Panc1 (cell line): ENCODE measurements at regions not wholly inside any gene's neighbourhood (a gene's known extent, or its start where the extent isn't known, plus 50 kb on each side); places are given as distances from the start of the nearest gene placed in this dataset.

Experiments used
- ATAC-seq: fragments of 200-7000 bp; cut with Tn5 transposase; 2 replicates; pipeline ENCODE4 v1.9.1; 2020; ENCODE audit warnings: mild to moderate bottlenecking, moderate library complexity
- BruUV-seq: library from RNA; stranded (reverse); fragments of 400-500 nt; replicated peaks from 2 replicates; lab custom pipeline; 2021; lab: Mats Ljungman, UMichigan
- CTCF ChIA-PET: fragments of 300-600 bp; sonication (Branson Sonifier 250); formaldehyde crosslinking; loops from one replicate; lab custom pipeline; 2022; ENCODE audit warnings: antibody characterized with exemption; lab: Charles Lee
- POLR2A ChIA-PET: fragments of 300-600 bp; sonication (Branson Sonifier 250); formaldehyde crosslinking; loops from one replicate; lab custom pipeline; 2022; ENCODE audit warnings: antibody characterized with exemption; lab: Charles Lee
- DNase-seq: peaks from one replicate; pipeline ENCODE4 v3.0.0-alpha.2; 2010; ENCODE audit warnings: low read depth, low spot score
- H3K27ac ChIP-seq: 2 replicates; pipeline ENCODE4 v1.5.1; 2011; ENCODE audit warnings: mild to moderate bottlenecking, low read length, inconsistent platforms
- H3K27me3 ChIP-seq: fragments of 200-500 bp; sonication (Bioruptor generic); 2 replicates; pipeline ENCODE4 v1.6.0; 2014; ENCODE audit warnings: low read length, inconsistent platforms; ENCODE audit not compliant: control insufficient read depth, insufficient read depth
- H3K36me3 ChIP-seq: fragments of 200-500 bp; sonication (Bioruptor generic); 2 replicates; pipeline ENCODE4 v1.5.1; 2014; ENCODE audit warnings: inconsistent platforms, mild to moderate bottlenecking, low read length, moderate library complexity; ENCODE audit not compliant: control insufficient read depth, insufficient read depth
- H3K4me1 ChIP-seq: 2 replicates; pipeline ENCODE4 v1.5.1; 2011; ENCODE audit warnings: inconsistent platforms, mild to moderate bottlenecking, low read length, moderate library complexity; ENCODE audit not compliant: control insufficient read depth, insufficient read depth
- H3K4me3 ChIP-seq, 2 experiments: 2 replicates each; pipeline ENCODE4 v1.5.1; 2011 to 2012; ENCODE audit warnings: low read depth in 2 of 2, low read length in 2 of 2, mild to moderate bottlenecking in 2 of 2, inconsistent platforms in 1 of 2, moderate library complexity in 1 of 2
- H3K9me3 ChIP-seq: fragments of 200-500 bp; sonication (Bioruptor generic); 2 replicates; pipeline ENCODE4 v1.5.1; 2014; ENCODE audit warnings: low read depth, mild to moderate bottlenecking, inconsistent platforms, low read length, moderate library complexity; ENCODE audit not compliant: control insufficient read depth, insufficient read depth
- CTCF ChIP-seq: fragments of 450-650 bp; IDR thresholded peaks from 2 replicates; pipeline ENCODE4 v1.5.1; 2017; ENCODE audit warnings: mild to moderate bottlenecking
- POLR2AphosphoS5 ChIP-seq: IDR thresholded peaks from 2 replicates; pipeline ENCODE4 v1.6.1; 2012; ENCODE audit warnings: mild to moderate bottlenecking, low read depth, low read length, moderate library complexity
- REST ChIP-seq, 2 experiments: IDR thresholded peaks; 2 replicates each; pipeline ENCODE4 v1.6.1; 2011 to 2012; ENCODE audit warnings: low read depth in 2 of 2, control low read depth in 1 of 2, low read length in 1 of 2, mild to moderate bottlenecking in 1 of 2, moderate library complexity in 1 of 2; ENCODE audit not compliant: insufficient read depth in 1 of 2
- SIN3A ChIP-seq: IDR thresholded peaks from 2 replicates; pipeline ENCODE4 v1.6.1; 2012; ENCODE audit warnings: low read depth, mild to moderate bottlenecking, low read length, moderate library complexity, borderline replicate concordance; ENCODE audit not compliant: insufficient read depth
- TCF7L2 ChIP-seq: IDR thresholded peaks from 2 replicates; pipeline ENCODE4 v1.6.1; 2011; ENCODE audit warnings: mild to moderate bottlenecking, low read depth, low read length, inconsistent platforms
- in situ Hi-C: cut with HindIII; loops from 2 replicates; pipeline ENCODE4 v1.10.0; 2016; ENCODE audit warnings: low sequenced_read_pairs, low pct_unique_long_range_greater_than_20kb
- intact Hi-C: fragments of 100-400 bp; cut with micrococcal nuclease; formaldehyde crosslinking; loops from one replicate; pipeline ENCODE4 v1.10.0; 2022; ENCODE audit not compliant: unreplicated experiment

GRCh38 chr1:110800079-110800478, 72.9 kb upstream of the CD53 start:
- no peak for DNase-seq
- H3K4me3 ChIP-seq: no peak overlapping the region
- no TSS peak for BruUV-seq
- H3K36me3 ChIP-seq: no peaks in the 10 kb centered on the region
- H3K27me3 ChIP-seq: 0 out of 2 replicates have a peak, but pooled peaks cover 2% of the 10 kb centered on the region
- H3K9me3 ChIP-seq: no peaks in the 10 kb centered on the region
- intact Hi-C loops: no loop called here
- no peak for ATAC-seq
- TF ChIP-seq POLR2AphosphoS5 (no peak), REST (IDR thresholded peaks at IDR 0.05; ENCODE audit: insufficient read depth in 1 of 2, low read depth in 2 of 2, low read length in 1 of 2) (peak in 1 of 2 experiments; percentile 62; a peak in 2 of 4 replicates)
- POLR2A ChIA-PET: no interaction called here
- no peaks in the 10 kb centered on the region for H3K4me1 ChIP-seq
- in situ Hi-C loops: no loop called here
- no peak overlapping the region for H3K27ac ChIP-seq
- CTCF ChIA-PET: no interaction called here

- no peak overlapping the region for H3K4me3 ChIP-seq
- intact Hi-C loops (no loop called here), in situ Hi-C loops (no loop called here)
- TF ChIP-seq TCF7L2: no peak
- no peak for TF ChIP-seq SIN3A
- no peak for TF ChIP-seq CTCF
- TF ChIP-seq REST (IDR thresholded peaks at IDR 0.05; ENCODE audit: insufficient read depth in 1 of 2, low read depth in 2 of 2, low read length in 1 of 2): no peak
- no peak for TF ChIP-seq POLR2AphosphoS5
- no peak for DNase-seq
- H3K36me3 ChIP-seq: no peaks in the 10 kb centered on the region
- CTCF ChIA-PET: no interaction called here
- no TSS peak for BruUV-seq
- H3K27me3 ChIP-seq: 0 out of 2 replicates have a peak, but pooled peaks cover 2% of the 10 kb centered on the region
- POLR2A ChIA-PET: no interaction called here
- no peak overlapping the region for H3K27ac ChIP-seq
- ATAC-seq: no peak
- H3K4me1 ChIP-seq: no peaks in the 10 kb centered on the region
- H3K9me3 ChIP-seq: no peaks in the 10 kb centered on the region
Observed at GRCh38 chr1:110798691-110799256, 74.2 kb upstream of the CD53 start.
